NT2/D1 (cell line): ENCODE measurements at regions not wholly inside any gene's neighbourhood (a gene's known extent, or its start where the extent isn't known, plus 50 kb on each side); places are given as distances from the start of the nearest gene placed in this dataset.

Source experiments
- DNase-seq: peaks from one replicate; pipeline ENCODE4 v3.0.0-alpha.2; 2011; ENCODE audit warnings: low read depth, low spot score
- H3K27me3 ChIP-seq: 2 replicates; pipeline ENCODE4 v1.6.0; 2011; ENCODE audit warnings: mild to moderate bottlenecking; ENCODE audit not compliant: insufficient read length, insufficient read depth
- H3K36me3 ChIP-seq: 2 replicates; pipeline ENCODE4 v1.6.1; 2011; ENCODE audit warnings: mild to moderate bottlenecking, low read length, mixed read lengths; ENCODE audit not compliant: insufficient read depth, insufficient read length
- H3K4me1 ChIP-seq: 2 replicates; pipeline ENCODE4 v1.5.1; 2011; ENCODE audit not compliant: insufficient read depth, insufficient read length
- H3K4me3 ChIP-seq: 2 replicates; pipeline ENCODE4 v1.5.1; 2011; ENCODE audit warnings: low read depth; ENCODE audit not compliant: insufficient read length
- H3K9ac ChIP-seq: 2 replicates; pipeline ENCODE4 v1.6.0; 2011; ENCODE audit warnings: low read depth; ENCODE audit not compliant: insufficient read length
- H3K9me3 ChIP-seq: 2 replicates; pipeline ENCODE4 v1.5.1; 2011; ENCODE audit warnings: mild to moderate bottlenecking, low read length; ENCODE audit not compliant: insufficient read depth
- SUZ12 ChIP-seq: IDR thresholded peaks from 2 replicates; pipeline ENCODE4 v1.6.1; 2011; ENCODE audit not compliant: insufficient read length, insufficient read depth; ENCODE audit errors: extremely low read depth
- YY1 ChIP-seq: IDR thresholded peaks from 2 replicates; pipeline ENCODE4 v1.6.1; 2011; ENCODE audit not compliant: insufficient read length, insufficient read depth
- ZNF274 ChIP-seq: IDR thresholded peaks from 2 replicates; pipeline ENCODE4 v1.6.1; 2011; ENCODE audit warnings: mild to moderate bottlenecking, low read depth, low read length

- H3K27me3 ChIP-seq, result no peaks in the 10 kb centered on the region
- DNase-seq, result no peak
- TF ChIP-seq SUZ12, result no peak
- TF ChIP-seq ZNF274, result no peak
- no peak for TF ChIP-seq YY1
- no peaks in the 10 kb centered on the region for H3K36me3 ChIP-seq
- no peaks in the 10 kb centered on the region for H3K9me3 ChIP-seq
- H3K4me1 ChIP-seq, result no peaks in the 10 kb centered on the region
- H3K9ac ChIP-seq, result no peak overlapping the region
- H3K4me3 ChIP-seq, result no peak overlapping the region
Measured at GRCh38 chr7:130814778-130815335, 80.8 kb upstream of the KLF14 start.

- no peak for DNase-seq
- no peak overlapping the region for H3K4me3 ChIP-seq
- no peaks in the 10 kb centered on the region for H3K27me3 ChIP-seq
- H3K4me1 ChIP-seq, result no peaks in the 10 kb centered on the region
- H3K9ac ChIP-seq, result no peak overlapping the region
- TF ChIP-seq YY1 (no peak), ZNF274 (no peak), SUZ12 (no peak)
- H3K36me3 ChIP-seq, result no peaks in the 10 kb centered on the region
- no peaks in the 10 kb centered on the region for H3K9me3 ChIP-seq
Measured at GRCh38 chr7:130818056-130818455, 84.0 kb upstream of the KLF14 start.

GRCh38 chr7:130821864-130822263 is 87.9 kb upstream of the KLF14 start:
- Histone ChIP-seq H3K4me1 (no peaks in the 10 kb centered on the region), H3K4me3 (no peak overlapping the region), H3K9me3 (peaks cover 20% of the 10 kb centered on the region), H3K36me3 (no peaks in the 10 kb centered on the region), H3K27me3 (no peaks in the 10 kb centered on the region), H3K9ac (no peak overlapping the region)
- TF ChIP-seq YY1 (no peak), SUZ12 (no peak), ZNF274 (no peak)
- DNase-seq, result no peak

GRCh38 chr7:130822642-130823041 is 88.6 kb upstream of the KLF14 start:
- no peaks in the 10 kb centered on the region for H3K4me1 ChIP-seq
- DNase-seq, result no peak
- no peak overlapping the region for H3K4me3 ChIP-seq
- H3K9ac ChIP-seq, result no peak overlapping the region
- TF ChIP-seq YY1 (no peak), SUZ12 (no peak), ZNF274 (no peak)
- H3K9me3 ChIP-seq, result peaks cover 26% of the 10 kb centered on the region
- H3K36me3 ChIP-seq, result no peaks in the 10 kb centered on the region
- H3K27me3 ChIP-seq, result no peaks in the 10 kb centered on the region

- Histone ChIP-seq H3K4me3 (no peak overlapping the region), H3K36me3 (no peaks in the 10 kb centered on the region), H3K27me3 (no peaks in the 10 kb centered on the region), H3K4me1 (no peaks in the 10 kb centered on the region), H3K9me3 (peaks cover 30% of the 10 kb centered on the region), H3K9ac (no peak overlapping the region)
- DNase-seq, result no peak
- no peak for TF ChIP-seq YY1
- TF ChIP-seq ZNF274, result no peak
- TF ChIP-seq SUZ12, result no peak
Measured at GRCh38 chr7:130823060-130823459, 89.1 kb upstream of the KLF14 start.

- H3K36me3 ChIP-seq, result no peaks in the 10 kb centered on the region
- H3K9ac ChIP-seq, result no peak overlapping the region
- no peaks in the 10 kb centered on the region for H3K27me3 ChIP-seq
- DNase-seq, result no peak
- no peak overlapping the region for H3K4me3 ChIP-seq
- no peaks in the 10 kb centered on the region for H3K4me1 ChIP-seq
- no peak for TF ChIP-seq ZNF274
- TF ChIP-seq SUZ12, result no peak
- no peak for TF ChIP-seq YY1
- H3K9me3 ChIP-seq, result peaks cover 33% of the 10 kb centered on the region
Measured at GRCh38 chr7:130825819-130826218, 91.8 kb upstream of the KLF14 start.

GRCh38 chr7:130829415-130829814 is 95.4 kb upstream of the KLF14 start:
- H3K9ac ChIP-seq, result no peak overlapping the region
- H3K4me1 ChIP-seq, result no peaks in the 10 kb centered on the region
- no peak for DNase-seq
- TF ChIP-seq ZNF274, result no peak
- TF ChIP-seq SUZ12, result no peak
- TF ChIP-seq YY1, result no peak
- H3K36me3 ChIP-seq, result no peaks in the 10 kb centered on the region
- H3K27me3 ChIP-seq, result no peaks in the 10 kb centered on the region
- H3K9me3 ChIP-seq, result peaks cover 33% of the 10 kb centered on the region
- no peak overlapping the region for H3K4me3 ChIP-seq

- no peak for DNase-seq
- Histone ChIP-seq H3K9ac (no peak overlapping the region), H3K27me3 (no peaks in the 10 kb centered on the region), H3K4me3 (no peak overlapping the region), H3K4me1 (no peaks in the 10 kb centered on the region), H3K9me3 (peaks cover 18% of the 10 kb centered on the region; the same call in 1 of the 2 replicates), H3K36me3 (no peaks in the 10 kb centered on the region)
- TF ChIP-seq YY1, result no peak
- TF ChIP-seq ZNF274, result no peak
- no peak for TF ChIP-seq SUZ12
Measured at GRCh38 chr7:130831322-130831721, 97.3 kb upstream of the KLF14 start.
